Lower lobe of right lung (tissue), 2 donors: ENCODE measurements at regions not wholly inside any gene's neighbourhood (a gene's known extent, or its start where the extent isn't known, plus 50 kb on each side); places are given as distances from the start of the nearest gene placed in this dataset.

Source experiments
- ATAC-seq, 2 donors: fragments of 200-7000 bp; cut with Tn5 transposase; one replicate each; pipeline ENCODE4 v1.9.1; 2020 to 2022; ENCODE audit warnings: mild to moderate bottlenecking in 2 of 2, moderate library complexity in 2 of 2
- DNase-seq: peaks from one replicate; pipeline ENCODE4 v3.0.0-alpha.2; 2020
- H3K27ac ChIP-seq: fragments of 200-600 bp; one replicate; pipeline ENCODE4 v1.8.0; 2022
- H3K27me3 ChIP-seq: fragments of 200-600 bp; one replicate; pipeline ENCODE4 v1.8.0; 2022; ENCODE audit warnings: low read depth
- H3K36me3 ChIP-seq: fragments of 200-600 bp; one replicate; pipeline ENCODE4 v1.8.0; 2022; ENCODE audit warnings: mild to moderate bottlenecking
- H3K4me1 ChIP-seq: fragments of 200-600 bp; one replicate; pipeline ENCODE4 v1.8.0; 2022
- H3K4me3 ChIP-seq: fragments of 200-600 bp; one replicate; pipeline ENCODE4 v1.8.0; 2022; ENCODE audit warnings: mild to moderate bottlenecking
- H3K9me3 ChIP-seq: fragments of 200-600 bp; one replicate; pipeline ENCODE4 v1.8.0; 2022
- intact Hi-C: fragments of 100-400 bp; cut with DNase I; formaldehyde crosslinking; loops from one replicate; pipeline ENCODE4 v1.11.0; 2022
- TF ChIP-seq, protein P1 (sequence below): fragments of 200-600 bp; IDR thresholded peaks from one replicate; pipeline ENCODE4 v1.8.0; 2022; ENCODE audit warnings: antibody characterized with exemption, mild to moderate bottlenecking
- donor health status: DM: no; HTN: yes; CAD: no; lungs with severe emphysema.

DNA sequence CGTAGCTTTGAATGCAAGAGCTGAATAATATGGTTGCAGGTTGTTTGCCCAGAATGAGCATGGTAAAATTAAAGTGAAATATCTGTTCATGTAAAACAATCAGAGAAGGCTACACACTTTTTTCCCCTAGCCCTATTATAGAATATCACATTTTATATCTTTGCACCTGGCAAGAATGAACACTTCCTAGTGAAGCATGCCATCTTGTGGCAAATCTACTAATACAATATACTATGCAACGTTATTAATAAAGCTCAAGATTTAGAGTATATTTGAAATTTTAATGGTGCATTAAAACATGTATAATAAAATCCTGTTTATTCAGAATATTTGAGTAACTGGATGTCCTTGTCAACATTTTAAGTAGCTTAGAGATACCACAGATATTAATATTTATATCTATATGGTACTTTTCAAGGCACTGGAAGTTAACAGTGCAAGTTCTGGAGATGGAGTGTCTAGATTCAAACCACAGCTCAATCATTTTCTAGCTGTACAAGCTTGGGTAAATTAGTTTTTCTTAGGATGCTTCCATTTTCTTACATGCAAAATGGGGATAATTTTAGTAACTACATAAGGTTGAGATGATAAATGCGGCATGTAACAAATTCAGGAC lies 643.1 kb upstream of the SEMA3D start:
- intact Hi-C loops = no loop called here
- TF ChIP-seq, protein P1, sequence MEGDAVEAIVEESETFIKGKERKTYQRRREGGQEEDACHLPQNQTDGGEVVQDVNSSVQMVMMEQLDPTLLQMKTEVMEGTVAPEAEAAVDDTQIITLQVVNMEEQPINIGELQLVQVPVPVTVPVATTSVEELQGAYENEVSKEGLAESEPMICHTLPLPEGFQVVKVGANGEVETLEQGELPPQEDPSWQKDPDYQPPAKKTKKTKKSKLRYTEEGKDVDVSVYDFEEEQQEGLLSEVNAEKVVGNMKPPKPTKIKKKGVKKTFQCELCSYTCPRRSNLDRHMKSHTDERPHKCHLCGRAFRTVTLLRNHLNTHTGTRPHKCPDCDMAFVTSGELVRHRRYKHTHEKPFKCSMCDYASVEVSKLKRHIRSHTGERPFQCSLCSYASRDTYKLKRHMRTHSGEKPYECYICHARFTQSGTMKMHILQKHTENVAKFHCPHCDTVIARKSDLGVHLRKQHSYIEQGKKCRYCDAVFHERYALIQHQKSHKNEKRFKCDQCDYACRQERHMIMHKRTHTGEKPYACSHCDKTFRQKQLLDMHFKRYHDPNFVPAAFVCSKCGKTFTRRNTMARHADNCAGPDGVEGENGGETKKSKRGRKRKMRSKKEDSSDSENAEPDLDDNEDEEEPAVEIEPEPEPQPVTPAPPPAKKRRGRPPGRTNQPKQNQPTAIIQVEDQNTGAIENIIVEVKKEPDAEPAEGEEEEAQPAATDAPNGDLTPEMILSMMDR = peak; percentile 21
- no peaks in the 10 kb centered on the region for H3K27me3 ChIP-seq
- no peak overlapping the region for H3K27ac ChIP-seq
- ATAC-seq = no peak
- no peaks in the 10 kb centered on the region for H3K9me3 ChIP-seq
- no peak for DNase-seq
- no peaks in the 10 kb centered on the region for H3K4me1 ChIP-seq
- H3K4me3 ChIP-seq = no peak overlapping the region
- no peaks in the 10 kb centered on the region for H3K36me3 ChIP-seq

DNA sequence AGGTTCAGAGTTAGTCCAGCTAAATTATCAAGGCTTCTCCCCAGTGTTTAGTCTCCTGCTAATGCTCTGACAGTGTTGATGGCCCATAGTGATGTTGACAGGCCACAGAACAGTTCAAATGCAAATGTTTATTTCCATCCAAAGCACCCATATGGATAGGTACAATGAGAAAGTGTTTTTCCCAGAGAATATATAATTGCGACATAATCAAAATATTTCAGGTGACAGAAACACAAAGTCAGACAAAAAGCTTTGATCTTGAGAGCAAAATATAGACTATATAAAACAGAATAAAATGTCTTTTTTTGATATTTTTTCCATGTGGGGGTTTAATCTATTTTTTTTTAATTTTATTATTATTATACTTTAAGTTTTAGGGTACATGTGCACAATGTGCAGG lies 642.3 kb upstream of the SEMA3D start:
- ATAC-seq = no peak
- no peaks in the 10 kb centered on the region for H3K27me3 ChIP-seq
- no peak overlapping the region for H3K4me3 ChIP-seq
- H3K27ac ChIP-seq = no peak overlapping the region
- DNase-seq = no peak
- H3K36me3 ChIP-seq = no peaks in the 10 kb centered on the region
- intact Hi-C loops = no loop called here
- no peaks in the 10 kb centered on the region for H3K9me3 ChIP-seq
- TF ChIP-seq, protein P1 = no peak
- no peaks in the 10 kb centered on the region for H3K4me1 ChIP-seq

DNA sequence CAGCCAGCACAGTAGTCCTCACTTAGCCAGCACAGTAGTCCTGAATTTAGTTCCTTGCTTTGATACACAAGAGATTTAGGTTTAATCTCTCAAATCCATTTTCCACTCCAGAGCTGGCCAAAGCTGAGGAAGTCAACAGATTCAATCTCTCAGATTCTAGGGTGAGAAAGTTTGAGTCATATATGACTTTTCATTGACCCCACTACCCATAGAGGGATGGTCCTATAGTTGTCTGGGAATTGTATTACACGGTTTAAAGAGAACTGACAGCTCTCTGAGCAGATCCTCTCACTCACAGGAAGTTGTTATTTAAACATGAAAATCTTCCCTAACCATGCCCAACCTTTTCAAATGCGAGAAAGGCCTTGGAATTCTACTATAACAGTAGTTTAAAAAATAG lies 641.8 kb upstream of the SEMA3D start:
- no peak for ATAC-seq
- TF ChIP-seq, protein P1 = no peak
- DNase-seq = no peak
- no peak overlapping the region for H3K4me3 ChIP-seq
- no peak overlapping the region for H3K27ac ChIP-seq
- no peaks in the 10 kb centered on the region for H3K9me3 ChIP-seq
- no peaks in the 10 kb centered on the region for H3K4me1 ChIP-seq
- H3K36me3 ChIP-seq = no peaks in the 10 kb centered on the region
- intact Hi-C loops = no loop called here
- H3K27me3 ChIP-seq = no peaks in the 10 kb centered on the region

DNA sequence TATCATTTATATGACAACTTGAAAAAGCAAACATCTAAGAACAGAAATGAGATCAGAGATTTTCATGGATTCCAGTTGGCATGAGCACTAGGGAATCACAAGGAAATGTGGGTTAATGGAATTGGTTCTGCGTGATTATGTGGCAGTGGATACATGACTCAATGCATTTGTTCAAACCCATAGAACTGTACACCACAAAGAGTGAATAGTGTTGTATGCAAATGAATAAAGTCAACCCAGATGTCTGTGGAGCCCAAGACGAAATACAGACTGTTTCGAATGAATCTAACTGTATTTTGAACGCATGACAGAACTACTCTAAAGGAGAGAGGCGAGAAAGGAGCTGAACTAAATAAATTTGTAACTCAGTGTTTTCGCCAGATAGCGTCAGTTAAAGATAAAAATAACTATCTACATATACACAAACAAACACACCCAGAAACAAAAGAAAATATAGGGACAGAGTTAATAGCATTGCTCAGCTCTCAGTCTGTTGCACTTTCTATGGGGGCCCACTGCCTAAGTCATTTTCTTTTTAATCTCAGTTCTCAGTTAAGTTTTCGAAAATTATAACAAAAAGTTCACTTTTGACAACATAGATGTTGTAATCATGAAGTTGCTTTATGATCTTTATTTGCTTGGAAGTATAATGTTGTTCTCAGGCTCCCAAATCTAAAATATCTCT lies 636.7 kb upstream of the SEMA3D start:
- intact Hi-C loops = no loop called here
- no peaks in the 10 kb centered on the region for H3K27me3 ChIP-seq
- no peaks in the 10 kb centered on the region for H3K4me1 ChIP-seq
- no peak overlapping the region for H3K27ac ChIP-seq
- TF ChIP-seq, protein P1 = no peak
- H3K36me3 ChIP-seq = no peaks in the 10 kb centered on the region
- DNase-seq (no peak), ATAC-seq (no peak)
- H3K9me3 ChIP-seq = no peaks in the 10 kb centered on the region
- H3K4me3 ChIP-seq = no peak overlapping the region

DNA sequence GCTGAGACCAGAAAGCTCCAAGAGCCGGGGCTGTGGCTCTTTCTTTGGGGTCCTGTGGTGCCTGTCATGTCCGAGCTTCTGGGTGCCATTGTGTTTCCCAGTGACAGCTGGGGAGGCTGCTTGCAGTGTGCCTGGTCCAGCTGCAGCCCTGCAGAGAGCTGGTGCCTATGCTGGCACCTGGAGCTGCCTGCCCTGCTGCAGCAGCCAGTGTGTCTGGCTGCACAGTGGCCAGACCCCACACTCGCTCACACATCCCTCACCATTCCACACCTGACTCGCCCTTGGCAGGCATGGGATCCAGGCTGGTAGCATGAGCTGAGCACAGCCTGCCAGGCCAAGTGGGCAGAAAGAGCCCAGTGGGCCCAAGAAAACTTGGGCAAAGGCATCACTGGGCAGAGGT lies 635.1 kb upstream of the SEMA3D start:
- H3K27ac ChIP-seq = no peak overlapping the region
- intact Hi-C loops = no loop called here
- H3K36me3 ChIP-seq = no peaks in the 10 kb centered on the region
- DNase-seq (peak; percentile 7), ATAC-seq (no peak)
- no peaks in the 10 kb centered on the region for H3K27me3 ChIP-seq
- TF ChIP-seq, protein P1 = no peak
- no peaks in the 10 kb centered on the region for H3K4me1 ChIP-seq
- no peak overlapping the region for H3K4me3 ChIP-seq
- no peaks in the 10 kb centered on the region for H3K9me3 ChIP-seq
